Progenitor cell of endocrine pancreas (in vitro differentiated cells): ENCODE measurements at regions not wholly inside any gene's neighbourhood (a gene's known extent, or its start where the extent isn't known, plus 50 kb on each side); places are given as distances from the start of the nearest gene placed in this dataset.
A peak's percentile ranks its signal among the peaks of the same experiment; 100 is the strongest.
"Not testable (repeated sequence)": the region's sequence is repeated elsewhere in the genome, so short reads cannot be mapped to it uniquely, and the experiment has no call there.

Source experiments
- DNase-seq: peaks from one replicate; pipeline ENCODE4 v3.0.0; 2021; ENCODE audit warnings: low spot score; ENCODE audit not compliant: unreplicated experiment
- H3K27ac Mint-ChIP-seq: 2 replicates; pipeline ENCODE4 v1.8.0; 2021; ENCODE audit warnings: mild to moderate bottlenecking, moderate library complexity, mixed read lengths
- H3K27me3 Mint-ChIP-seq: 2 replicates; pipeline ENCODE4 v1.8.0; 2021; ENCODE audit warnings: mixed read lengths
- H3K36me3 Mint-ChIP-seq: 2 replicates; pipeline ENCODE4 v1.8.0; 2022; ENCODE audit warnings: mixed read lengths; ENCODE audit not compliant: insufficient read depth
- H3K4me1 Mint-ChIP-seq: 2 replicates; pipeline ENCODE4 v1.8.0; 2021; ENCODE audit warnings: low read depth, mixed read lengths
- H3K4me3 Mint-ChIP-seq: 2 replicates; pipeline ENCODE4 v1.8.0; 2021; ENCODE audit warnings: low read depth, mild to moderate bottlenecking, moderate library complexity, mixed read lengths
- H3K9me3 Mint-ChIP-seq: 2 replicates; pipeline ENCODE4 v1.8.0; 2021; ENCODE audit warnings: low read depth, mixed read lengths

- DNase-seq, H3K9me3 Mint-ChIP-seq, H3K27ac Mint-ChIP-seq, H3K36me3 Mint-ChIP-seq, H3K4me3 Mint-ChIP-seq: not testable (repeated sequence)
- peaks cover 14% of the 10 kb centered on the region for H3K27me3 Mint-ChIP-seq
- peaks cover 20% of the 10 kb centered on the region for H3K4me1 Mint-ChIP-seq
Measured at GRCh38 chr12:8282181-8282580, 54.8 kb upstream of the FAM90A1 start.

- peaks cover 20% of the 10 kb centered on the region for H3K4me1 Mint-ChIP-seq
- DNase-seq, H3K9me3 Mint-ChIP-seq, H3K36me3 Mint-ChIP-seq, H3K27me3 Mint-ChIP-seq, H3K4me3 Mint-ChIP-seq, H3K27ac Mint-ChIP-seq: not testable (repeated sequence)
Measured at GRCh38 chr12:8285681-8286080, 58.3 kb upstream of the FAM90A1 start.

- not testable (repeated sequence) for H3K4me1 Mint-ChIP-seq, H3K9me3 Mint-ChIP-seq, H3K27me3 Mint-ChIP-seq, DNase-seq, H3K27ac Mint-ChIP-seq, H3K36me3 Mint-ChIP-seq, H3K4me3 Mint-ChIP-seq
Measured at GRCh38 chr12:8291764-8292163, 64.3 kb upstream of the FAM90A1 start.

GRCh38 chr12:8294662-8295061, 67.2 kb upstream of the FAM90A1 start:
- H3K27ac Mint-ChIP-seq, H3K4me3 Mint-ChIP-seq, H3K36me3 Mint-ChIP-seq, H3K4me1 Mint-ChIP-seq, DNase-seq, H3K27me3 Mint-ChIP-seq, H3K9me3 Mint-ChIP-seq: not testable (repeated sequence)

GRCh38 chr12:8308611-8309010, 81.2 kb upstream of the FAM90A1 start:
- not testable (repeated sequence) for H3K27ac Mint-ChIP-seq, H3K9me3 Mint-ChIP-seq, H3K36me3 Mint-ChIP-seq, H3K4me3 Mint-ChIP-seq, DNase-seq, H3K4me1 Mint-ChIP-seq, H3K27me3 Mint-ChIP-seq

- H3K4me1 Mint-ChIP-seq: peaks cover 31% of the 10 kb centered on the region
- not testable (repeated sequence) for DNase-seq, H3K36me3 Mint-ChIP-seq, H3K27ac Mint-ChIP-seq, H3K9me3 Mint-ChIP-seq, H3K4me3 Mint-ChIP-seq
- H3K27me3 Mint-ChIP-seq: peaks cover 15% of the 10 kb centered on the region
Measured at GRCh38 chr12:8315997-8316396, 88.6 kb upstream of the FAM90A1 start.

GRCh38 chr12:8317675-8318074, 90.3 kb upstream of the FAM90A1 start:
- Mint-ChIP-seq H3K4me3 (peak overlapping the region; percentile 13), H3K4me1 (peaks cover 34% of the 10 kb centered on the region)

GRCh38 chr12:8320251-8320730, 92.9 kb upstream of the FAM90A1 start:
- Mint-ChIP-seq H3K4me1 (peaks cover 46% of the 10 kb centered on the region), H3K27me3 (peaks cover 37% of the 10 kb centered on the region)
- not testable (repeated sequence) for H3K4me3 Mint-ChIP-seq, H3K9me3 Mint-ChIP-seq, DNase-seq, H3K36me3 Mint-ChIP-seq, H3K27ac Mint-ChIP-seq

More at GRCh38 chr12:8317675-8318074, 90.3 kb upstream of the FAM90A1 start:
- H3K27me3 Mint-ChIP-seq: peaks cover 27% of the 10 kb centered on the region
- H3K27ac Mint-ChIP-seq, H3K36me3 Mint-ChIP-seq, H3K9me3 Mint-ChIP-seq, DNase-seq: not testable (repeated sequence)

- H3K36me3 Mint-ChIP-seq, DNase-seq, H3K27ac Mint-ChIP-seq, H3K9me3 Mint-ChIP-seq, H3K4me3 Mint-ChIP-seq: not testable (repeated sequence)
- peaks cover 37% of the 10 kb centered on the region for H3K27me3 Mint-ChIP-seq
- peaks cover 45% of the 10 kb centered on the region for H3K4me1 Mint-ChIP-seq
Measured at GRCh38 chr12:8320791-8321370, 93.5 kb upstream of the FAM90A1 start.

- not testable (repeated sequence) for H3K36me3 Mint-ChIP-seq, H3K4me3 Mint-ChIP-seq
Measured at GRCh38 chr12:8325145-8325839, 97.9 kb upstream of the FAM90A1 start.

GRCh38 chr12:8328835-8329234, 101.4 kb upstream of the FAM90A1 start:
- not testable (repeated sequence) for H3K36me3 Mint-ChIP-seq, H3K4me3 Mint-ChIP-seq, H3K27ac Mint-ChIP-seq, DNase-seq, H3K27me3 Mint-ChIP-seq
- Mint-ChIP-seq H3K9me3 (peaks cover 11% of the 10 kb centered on the region), H3K4me1 (peaks cover 11% of the 10 kb centered on the region)

More at GRCh38 chr12:8325145-8325839, 97.9 kb upstream of the FAM90A1 start:
- H3K27me3 Mint-ChIP-seq: peaks cover 25% of the 10 kb centered on the region
- H3K9me3 Mint-ChIP-seq, H3K27ac Mint-ChIP-seq, DNase-seq: not testable (repeated sequence)
- peaks cover 23% of the 10 kb centered on the region for H3K4me1 Mint-ChIP-seq

GRCh38 chr12:8332373-8332772, 105.0 kb upstream of the FAM90A1 start:
- H3K27me3 Mint-ChIP-seq, DNase-seq, H3K27ac Mint-ChIP-seq, H3K36me3 Mint-ChIP-seq, H3K4me3 Mint-ChIP-seq, H3K4me1 Mint-ChIP-seq: not testable (repeated sequence)
- peaks cover 11% of the 10 kb centered on the region for H3K9me3 Mint-ChIP-seq

GRCh38 chr12:8351073-8351472, 104.7 kb upstream of the CLEC6A start:
- H3K36me3 Mint-ChIP-seq, H3K4me1 Mint-ChIP-seq, H3K27me3 Mint-ChIP-seq, H3K4me3 Mint-ChIP-seq, H3K27ac Mint-ChIP-seq, DNase-seq: not testable (repeated sequence)
- H3K9me3 Mint-ChIP-seq: peaks cover 19% of the 10 kb centered on the region
